Parathyroid adenoma (tissue), 2 donors: ENCODE measurements at regions not wholly inside any gene's neighbourhood (a gene's known extent, or its start where the extent isn't known, plus 50 kb on each side); places are given as distances from the start of the nearest gene placed in this dataset.

Experiments used
- H2AFZ ChIP-seq: fragments of 300-600 bp; sonication (generic); one replicate; pipeline ENCODE4 v1.7.0; 2017; ENCODE audit warnings: antibody characterized with exemption, mild to moderate bottlenecking
- H3K27ac ChIP-seq: fragments of 300-600 bp; sonication (generic); one replicate; pipeline ENCODE4 v1.7.0; 2017
- H3K27me3 ChIP-seq: fragments of 300-600 bp; sonication (generic); one replicate; pipeline ENCODE4 v1.7.0; 2017; ENCODE audit warnings: low read length; ENCODE audit not compliant: control insufficient read depth, insufficient read depth
- H3K36me3 ChIP-seq: fragments of 300-600 bp; sonication (generic); one replicate; pipeline ENCODE4 v1.7.0; 2017; ENCODE audit warnings: low read length; ENCODE audit not compliant: control insufficient read depth, insufficient read depth
- H3K4me1 ChIP-seq: fragments of 300-600 bp; sonication (generic); one replicate; pipeline ENCODE4 v1.7.0; 2017; ENCODE audit warnings: control low read depth
- H3K4me2 ChIP-seq: fragments of 300-600 bp; sonication (generic); one replicate; pipeline ENCODE4 v1.7.0; 2017; ENCODE audit warnings: low read length
- H3K4me3 ChIP-seq: fragments of 300-600 bp; sonication (generic); one replicate; pipeline ENCODE4 v1.7.0; 2017; ENCODE audit warnings: low read depth, low read length
- H3K79me2 ChIP-seq: fragments of 300-600 bp; sonication (generic); one replicate; pipeline ENCODE4 v1.7.0; 2017; ENCODE audit warnings: control low read depth
- H3K9ac ChIP-seq: fragments of 300-600 bp; sonication (generic); one replicate; pipeline ENCODE4 v1.7.0; 2017; ENCODE audit warnings: mild to moderate bottlenecking
- H3K9me3 ChIP-seq: fragments of 300-600 bp; sonication (generic); one replicate; pipeline ENCODE4 v1.7.0; 2017; ENCODE audit warnings: low read length; ENCODE audit not compliant: control insufficient read depth
- CTCF ChIP-seq: fragments of 300-600 bp; sonication (generic); IDR thresholded peaks from one replicate; pipeline ENCODE4 v1.7.0; 2017; ENCODE audit warnings: antibody characterized with exemption, mild to moderate bottlenecking
- donor health status: primary hyperparathyroidism.

DNA sequence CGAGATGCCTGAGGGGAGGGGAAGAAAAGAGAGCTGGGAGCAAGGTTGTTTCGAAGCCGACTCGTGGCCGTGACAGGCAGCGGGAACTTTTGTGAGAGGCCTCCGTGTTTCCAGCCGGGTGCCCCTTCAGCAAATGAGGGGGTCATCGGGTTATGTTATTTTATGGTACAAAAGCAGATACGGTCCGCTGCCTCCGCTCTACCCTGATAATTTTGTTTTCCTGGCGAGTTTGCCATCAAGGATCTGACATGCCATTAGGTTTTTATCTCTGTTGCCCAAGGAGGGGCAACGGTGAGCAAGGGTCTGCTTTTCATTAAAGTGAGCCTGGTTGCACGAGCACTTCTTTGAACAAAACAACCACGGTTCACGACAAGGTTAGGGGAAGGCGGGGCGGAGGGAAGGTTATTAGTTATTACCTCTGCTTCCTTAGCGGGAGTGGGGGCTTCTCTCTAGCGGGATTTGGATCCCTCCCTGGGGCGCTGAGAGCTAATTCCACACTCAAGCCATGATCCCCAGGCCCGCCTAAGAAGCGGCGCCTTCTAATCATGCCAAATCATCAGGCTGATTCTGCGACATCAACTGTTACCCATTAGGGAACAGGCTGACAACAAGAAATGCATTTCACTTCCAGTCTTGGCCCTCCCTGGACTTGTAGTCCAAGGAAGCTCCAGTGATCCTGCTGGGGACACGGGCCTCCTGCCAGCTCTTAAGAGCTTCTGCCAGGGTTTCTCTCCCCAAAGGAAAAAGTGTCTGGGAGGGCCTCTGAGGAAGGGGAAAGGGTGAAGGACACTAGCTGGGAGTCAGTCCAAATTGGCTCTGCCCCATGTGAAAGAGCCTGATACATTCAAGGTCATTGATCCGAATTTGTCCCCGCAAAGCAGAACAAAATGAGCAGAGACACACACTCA, 617.7 kb downstream of the MID1IP1 start:
- peak overlapping the region; percentile 56 for H2AFZ ChIP-seq
- H3K27ac ChIP-seq: peak overlapping the region; percentile 36
- H3K9me3 ChIP-seq: no peaks in the 10 kb centered on the region
- H3K4me3 ChIP-seq: no peak overlapping the region
- no peak overlapping the region for H3K4me2 ChIP-seq
- no peaks in the 10 kb centered on the region for H3K36me3 ChIP-seq
- no peaks in the 10 kb centered on the region for H3K79me2 ChIP-seq
- no peak for TF ChIP-seq CTCF
- no peaks in the 10 kb centered on the region for H3K4me1 ChIP-seq
- no peak overlapping the region for H3K9ac ChIP-seq
- H3K27me3 ChIP-seq: no peaks in the 10 kb centered on the region

DNA sequence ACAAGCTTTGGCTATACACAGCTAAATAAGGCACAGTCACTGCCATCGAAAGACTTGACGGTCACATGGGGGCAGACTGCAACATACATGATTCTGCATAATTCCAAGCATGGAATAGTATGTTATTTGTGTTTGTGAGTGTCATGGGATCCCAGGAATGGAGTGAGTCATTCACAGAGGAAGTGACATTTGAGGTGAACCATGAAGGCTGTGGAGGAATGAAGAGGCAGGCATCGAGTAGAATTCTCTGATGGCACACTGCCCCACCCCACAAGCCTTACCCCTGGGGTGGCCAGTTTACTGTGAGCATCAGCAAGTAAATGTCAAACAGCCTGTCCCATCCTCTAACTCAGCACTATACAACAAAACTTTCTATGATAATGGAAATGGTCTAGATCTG, 619.7 kb downstream of the MID1IP1 start:
- Histone ChIP-seq H3K4me1 (no peaks in the 10 kb centered on the region), H3K36me3 (no peaks in the 10 kb centered on the region), H2AFZ (no peak overlapping the region), H3K27ac (no peak overlapping the region), H3K9me3 (no peaks in the 10 kb centered on the region), H3K27me3 (no peaks in the 10 kb centered on the region), H3K4me3 (no peak overlapping the region), H3K9ac (no peak overlapping the region), H3K79me2 (no peaks in the 10 kb centered on the region), H3K4me2 (no peak overlapping the region)
- no peak for TF ChIP-seq CTCF

DNA sequence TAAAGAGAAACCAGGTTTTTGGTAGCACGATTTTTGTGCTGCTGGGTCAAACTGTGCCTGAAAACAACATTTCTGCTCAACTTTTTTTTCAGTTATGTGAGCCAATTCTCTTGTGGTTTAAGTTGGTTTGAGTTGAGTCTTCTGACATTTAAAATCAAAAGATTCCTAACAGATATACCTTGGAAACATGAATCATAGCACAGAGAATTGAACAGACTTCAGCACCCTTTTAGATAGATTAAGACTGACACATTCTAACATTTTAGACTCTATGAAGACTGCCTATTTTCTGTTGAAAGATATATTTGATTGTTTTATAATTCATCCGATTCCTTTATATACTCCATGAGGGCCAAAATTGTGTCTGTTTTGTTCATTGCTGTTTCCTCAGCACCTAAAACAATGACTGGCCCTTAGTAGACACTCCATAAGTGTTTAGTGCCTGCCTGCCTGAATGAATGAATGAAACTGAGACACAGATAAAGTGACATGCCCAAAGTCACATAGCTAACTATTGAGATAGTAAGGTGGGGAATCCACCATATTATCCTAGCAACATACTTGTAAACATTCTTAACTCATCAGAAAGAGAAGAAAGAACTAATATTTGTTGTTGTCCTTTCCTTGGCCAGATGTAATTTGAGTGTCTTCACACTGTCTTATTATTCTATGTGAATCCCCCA, 624.0 kb downstream of the MID1IP1 start:
- H3K4me1 ChIP-seq: no peaks in the 10 kb centered on the region

GRCh38 chrX:39426101-39426500, 624.8 kb downstream of the MID1IP1 start:
- Histone ChIP-seq H3K27ac (no peak overlapping the region), H3K4me1 (no peaks in the 10 kb centered on the region), H3K27me3 (no peaks in the 10 kb centered on the region), H3K9me3 (no peaks in the 10 kb centered on the region), H3K79me2 (no peaks in the 10 kb centered on the region), H3K9ac (no peak overlapping the region), H2AFZ (no peak overlapping the region), H3K4me3 (no peak overlapping the region), H3K4me2 (no peak overlapping the region), H3K36me3 (no peaks in the 10 kb centered on the region)
- TF ChIP-seq CTCF: no peak

More for the DNA sequence above, 624.0 kb downstream of the MID1IP1 start:
- Histone ChIP-seq H2AFZ (no peak overlapping the region), H3K36me3 (no peaks in the 10 kb centered on the region), H3K9ac (no peak overlapping the region), H3K27me3 (no peaks in the 10 kb centered on the region), H3K4me3 (no peak overlapping the region), H3K4me2 (no peak overlapping the region), H3K9me3 (no peaks in the 10 kb centered on the region), H3K27ac (no peak overlapping the region), H3K79me2 (no peaks in the 10 kb centered on the region)
- TF ChIP-seq CTCF: no peak
